HepG2 (cell line): ENCODE measurements at regions not wholly inside any gene's neighbourhood (a gene's known extent, or its start where the extent isn't known, plus 50 kb on each side); places are given as distances from the start of the nearest gene placed in this dataset.

Experiments
- ARID3A ChIP-seq: IDR thresholded peaks from 2 replicates; pipeline ENCODE4 v1.6.1; 2012; ENCODE audit warnings: low read depth, low read length, improper control_type of control experiment
- ARID5B ChIP-seq: IDR thresholded peaks from 2 replicates; pipeline ENCODE4 v1.4.0; 2020; ENCODE audit warnings: mild to moderate bottlenecking, missing genetic modification reagents
- CBFB ChIP-seq: sonication (generic); formaldehyde crosslinking; IDR thresholded peaks from 2 replicates; pipeline ENCODE4 v1.4.0; 2020; ENCODE audit warnings: missing genetic modification reagents
- CBX2 ChIP-seq, 2 experiments: fragments of 200-600 bp in 1 of 2; sonication (generic); formaldehyde crosslinking in 1 of 2; IDR thresholded peaks; 2 replicates each; pipeline versions ENCODE4 v1.7.0 to v1.8.1; 2018 to 2022; ENCODE audit warnings: low read depth in 2 of 2, low read length in 1 of 2, mild to moderate bottlenecking in 1 of 2, missing genetic modification reagents in 1 of 2
- KAT2B ChIP-seq: fragments of 150-350 bp; IDR thresholded peaks from 2 replicates; pipeline ENCODE4 v1.6.1; 2014; ENCODE audit warnings: low read depth, low read length, borderline replicate concordance
- MEIS1 ChIP-seq: sonication (generic); formaldehyde crosslinking; IDR thresholded peaks from 2 replicates; pipeline ENCODE4 v1.9.0; 2021; ENCODE audit warnings: mild to moderate bottlenecking, missing genetic modification reagents, moderate library complexity, borderline replicate concordance
- NFYB ChIP-seq: sonication (generic); formaldehyde crosslinking; IDR thresholded peaks from 2 replicates; pipeline ENCODE4 v1.4.0; 2020; ENCODE audit warnings: missing genetic modification reagents
- NR2F2 ChIP-seq: IDR thresholded peaks from 2 replicates; pipeline ENCODE4 v1.6.1; 2012; ENCODE audit warnings: low read depth, inconsistent platforms, borderline replicate concordance
- POLR2A ChIP-seq, 2 experiments: IDR thresholded peaks; 2 replicates each; pipeline ENCODE4 v1.6.1; 2011; ENCODE audit warnings: low read depth in 2 of 2, low read length in 2 of 2, mild to moderate bottlenecking in 1 of 2, moderate library complexity in 1 of 2; ENCODE audit not compliant: insufficient read depth in 1 of 2
- SNAPC2 ChIP-seq: sonication (generic); formaldehyde crosslinking; IDR thresholded peaks from 2 replicates; pipeline ENCODE4 v1.8.1; 2022; ENCODE audit warnings: mild to moderate bottlenecking, missing genetic modification reagents
- ZBTB40 ChIP-seq, 2 experiments: fragments of 450-650 bp in 1 of 2; sonication (generic) in 1 of 2; formaldehyde crosslinking in 1 of 2; IDR thresholded peaks; 2 replicates each; pipeline versions ENCODE4 v1.6.1 to v1.8.0; 2016 to 2022; ENCODE audit warnings: antibody characterized with exemption in 1 of 2, mild to moderate bottlenecking in 1 of 2, missing genetic modification reagents in 1 of 2
- ZNF121 ChIP-seq: sonication (generic); formaldehyde crosslinking; IDR thresholded peaks from 2 replicates; pipeline ENCODE4 v1.5.0; 2020; ENCODE audit warnings: mild to moderate bottlenecking, missing genetic modification reagents
- ZNF317 ChIP-seq: sonication (generic); formaldehyde crosslinking; IDR thresholded peaks from 2 replicates; pipeline ENCODE4 v1.5.0; 2020; ENCODE audit warnings: mild to moderate bottlenecking, missing genetic modification reagents
- TF ChIP-seq, protein P1 (sequence below): IDR thresholded peaks from 2 replicates; pipeline ENCODE4 v1.6.1; 2016; ENCODE audit warnings: control low read depth

GRCh38 chr10:114749014-114749413, 72.6 kb upstream of the FHIP2A start:
- TF ChIP-seq CBX2 (IDR thresholded peaks at IDR 0.05; ENCODE audit: low read depth, low read length) = no peak
- TF ChIP-seq CBX2 (CRISPR knock-in tag; IDR thresholded peaks at IDR 0.05; ENCODE audit: low read depth) = no peak
- TF ChIP-seq MEIS1 = no peak
- TF ChIP-seq KAT2B = no peak
- no peak for TF ChIP-seq NR2F2
- TF ChIP-seq POLR2A (IDR thresholded peaks at IDR 0.05; ENCODE audit: insufficient read depth in 1 of 2, low read depth in 2 of 2, low read length in 2 of 2) = no peak
- TF ChIP-seq ZBTB40 (IDR thresholded peaks at IDR 0.05) = no peak
- TF ChIP-seq ZBTB40 (CRISPR knock-in tag; IDR thresholded peaks at IDR 0.05) = no peak
- TF ChIP-seq NFYB (CRISPR knock-in tag) = no peak
- TF ChIP-seq SNAPC2 (CRISPR knock-in tag) = no peak
- TF ChIP-seq ZNF121 (CRISPR knock-in tag) = no peak
- TF ChIP-seq ZNF317 (CRISPR knock-in tag) = no peak
- TF ChIP-seq, protein P1, sequence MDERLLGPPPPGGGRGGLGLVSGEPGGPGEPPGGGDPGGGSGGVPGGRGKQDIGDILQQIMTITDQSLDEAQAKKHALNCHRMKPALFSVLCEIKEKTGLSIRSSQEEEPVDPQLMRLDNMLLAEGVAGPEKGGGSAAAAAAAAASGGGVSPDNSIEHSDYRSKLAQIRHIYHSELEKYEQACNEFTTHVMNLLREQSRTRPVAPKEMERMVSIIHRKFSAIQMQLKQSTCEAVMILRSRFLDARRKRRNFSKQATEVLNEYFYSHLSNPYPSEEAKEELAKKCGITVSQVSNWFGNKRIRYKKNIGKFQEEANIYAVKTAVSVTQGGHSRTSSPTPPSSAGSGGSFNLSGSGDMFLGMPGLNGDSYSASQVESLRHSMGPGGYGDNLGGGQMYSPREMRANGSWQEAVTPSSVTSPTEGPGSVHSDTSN = no peak
- TF ChIP-seq CBFB = no peak
- no peak for TF ChIP-seq ARID5B (CRISPR knock-in tag)
- TF ChIP-seq ARID3A = no peak
